HepG2 (cell line): ENCODE measurements at regions not wholly inside any gene's neighbourhood (a gene's known extent, or its start where the extent isn't known, plus 50 kb on each side); places are given as distances from the start of the nearest gene placed in this dataset.
A peak's percentile ranks its signal among the peaks of the same experiment; 100 is the strongest.

ENCODE experiments used
- ATAC-seq: fragments of 200-7000 bp; cut with Tn5 transposase; 3 replicates; pipeline ENCODE4 v1.9.1; 2020; ENCODE audit warnings: mild to moderate bottlenecking, moderate library complexity
- BruUV-seq: library from RNA; stranded (reverse); fragments of 400-500 nt; replicated peaks from 2 replicates; lab custom pipeline; 2021; lab: Mats Ljungman, UMichigan
- CTCF ChIA-PET: fragments of 300-600 bp; formaldehyde crosslinking; extraction: SDS; loops from one replicate; lab custom pipeline; 2021; ENCODE audit warnings: low total read pairs, inconsistent platforms, low intra/inter-chr PET ratio; lab: Yijun Ruan, JAX
- POLR2A ChIA-PET: fragments of 350-600 bp; sonication (Branson Sonifier 250); formaldehyde crosslinking; loops from one replicate; lab custom pipeline; 2020; ENCODE audit warnings: antibody characterized with exemption, inconsistent platforms; lab: Yijun Ruan, JAX
- DNase-seq: peaks from one replicate; pipeline ENCODE4 v3.0.0-alpha.2; 2015; ENCODE audit warnings: low spot score
- FAIRE-seq: peaks from 3 replicates; lab custom pipeline; 2011; peaks lifted over from hg19 to GRCh38; lab: Jason Lieb, UNC
- H2AFZ ChIP-seq: one replicate; pipeline ENCODE4 v1.6.1; 2011; ENCODE audit warnings: low read length, inconsistent platforms
- H3K27ac ChIP-seq: fragments of 300-600 bp; 3 replicates; pipeline ENCODE4 v1.8.0; 2011; ENCODE audit warnings: mixed run types, mild to moderate bottlenecking, mixed read lengths, low read length, inconsistent platforms; ENCODE audit not compliant: insufficient read depth; ENCODE audit errors: extremely low read length
- H3K27me3 ChIP-seq, 2 experiments: fragments of 200-600 bp in 1 of 2; 2 replicates in 1 of 2; 3 replicates in 1 of 2; pipeline versions ENCODE4 v1.6.0 to v1.8.0; 2011; ENCODE audit warnings: low read length in 2 of 2, mild to moderate bottlenecking in 2 of 2, moderate library complexity in 2 of 2, inconsistent platforms in 1 of 2; ENCODE audit not compliant: insufficient read depth in 2 of 2, control insufficient read depth in 1 of 2
- H3K36me3 ChIP-seq, 2 experiments: fragments of 200-600 bp in 1 of 2; replicated peaks in 1 of 2; 2 replicates in 1 of 2; 3 replicates in 1 of 2; pipeline versions ENCODE4 v1.5.1 to v1.8.0; 2011; ENCODE audit warnings: low read length in 2 of 2, inconsistent platforms in 1 of 2; ENCODE audit not compliant: insufficient read depth in 2 of 2, control insufficient read depth in 1 of 2
- H3K4me1 ChIP-seq: 2 replicates; pipeline ENCODE4 v1.5.1; 2012; ENCODE audit warnings: low read length, inconsistent platforms; ENCODE audit not compliant: insufficient read depth
- H3K4me2 ChIP-seq: 2 replicates; pipeline ENCODE4 v1.6.0; 2011; ENCODE audit warnings: low read depth, low read length, inconsistent platforms
- H3K4me3 ChIP-seq, 3 experiments: fragments of 200-600 bp in 1 of 3; sonication (generic), shearing (Covaris generic) in 1 of 3; replicated peaks in 1 of 3; 2 replicates each; pipeline ENCODE4 v1.5.1; 2011 to 2016; ENCODE audit warnings: low read length in 3 of 3, inconsistent platforms in 2 of 3, low read depth in 2 of 3, mild to moderate bottlenecking in 2 of 3, control low read depth in 1 of 3, mixed read lengths in 1 of 3; ENCODE audit not compliant: insufficient read depth in 1 of 3
- H3K79me2 ChIP-seq: one replicate; pipeline ENCODE4 v1.6.1; 2011; ENCODE audit warnings: low read length, inconsistent platforms; ENCODE audit not compliant: insufficient read depth
- H3K9ac ChIP-seq: 2 replicates; pipeline ENCODE4 v1.6.0; 2011; ENCODE audit warnings: mild to moderate bottlenecking, low read depth, low read length, inconsistent platforms; ENCODE audit not compliant: insufficient read depth
- H3K9me3 ChIP-seq: 2 replicates; pipeline ENCODE4 v1.5.1; 2012; ENCODE audit warnings: mild to moderate bottlenecking, low read length
- H4K20me1 ChIP-seq: 2 replicates; pipeline ENCODE4 v1.6.0; 2011; ENCODE audit warnings: inconsistent platforms, mild to moderate bottlenecking, low read length, moderate library complexity; ENCODE audit not compliant: insufficient read depth
- ATF7 ChIP-seq, 2 experiments: fragments of 450-650 bp in 1 of 2; sonication (generic) in 1 of 2; formaldehyde crosslinking in 1 of 2; IDR thresholded peaks; 2 replicates each; pipeline versions ENCODE4 v1.4.0 to v1.6.1; 2016 to 2020; ENCODE audit warnings: antibody characterized with exemption in 1 of 2, mild to moderate bottlenecking in 1 of 2, missing genetic modification reagents in 1 of 2
- FOXA1 ChIP-seq, 2 experiments: fragments of 450-650 bp in 1 of 2; sonication (generic) in 1 of 2; formaldehyde crosslinking in 1 of 2; IDR thresholded peaks; 2 replicates each; pipeline versions ENCODE4 v1.4.0 to v1.6.1; 2016 to 2020; ENCODE audit warnings: missing genetic modification reagents in 1 of 2
- MYNN ChIP-seq: sonication (generic); formaldehyde crosslinking; IDR thresholded peaks from 2 replicates; pipeline ENCODE4 v1.4.0; 2020; ENCODE audit warnings: mild to moderate bottlenecking, low read depth, missing genetic modification reagents
- NAIF1 ChIP-seq: sonication (generic); formaldehyde crosslinking; IDR thresholded peaks from 2 replicates; pipeline ENCODE4 v1.5.0; 2020; ENCODE audit warnings: mild to moderate bottlenecking, missing genetic modification reagents, borderline replicate concordance
- TEAD2 ChIP-seq: sonication (generic); formaldehyde crosslinking; IDR thresholded peaks from 2 replicates; pipeline ENCODE4 v1.9.0; 2021; ENCODE audit warnings: missing genetic modification reagents
- TEAD3 ChIP-seq: optimal IDR thresholded peaks from 2 replicates; pipeline ENCODE3; 2016; ENCODE audit warnings: borderline replicate concordance
- ZBTB20 ChIP-seq: sonication (generic); formaldehyde crosslinking; IDR thresholded peaks from 2 replicates; pipeline ENCODE4 v1.8.1; 2023; ENCODE audit warnings: missing genetic modification reagents, low read depth, mild to moderate bottlenecking, borderline replicate concordance
- ZBTB42 ChIP-seq: sonication (generic); formaldehyde crosslinking; IDR thresholded peaks from 2 replicates; pipeline ENCODE4 v1.5.0; 2020; ENCODE audit warnings: mild to moderate bottlenecking, missing genetic modification reagents
- ZNF230 ChIP-seq: sonication (generic); formaldehyde crosslinking; IDR thresholded peaks from 2 replicates; pipeline ENCODE4 v1.4.0; 2020; ENCODE audit warnings: mild to moderate bottlenecking, missing genetic modification reagents
- ZNF468 ChIP-seq: sonication (generic); formaldehyde crosslinking; IDR thresholded peaks from 2 replicates; pipeline ENCODE4 v1.8.0; 2022; ENCODE audit warnings: mild to moderate bottlenecking, moderate library complexity, missing genetic modification reagents
- ZNF878 ChIP-seq: sonication (generic); formaldehyde crosslinking; IDR thresholded peaks from 2 replicates; pipeline ENCODE4 v1.8.1; 2023; ENCODE audit warnings: mild to moderate bottlenecking, missing genetic modification reagents, moderate library complexity
- WGBS: methylation state at CpG from one replicate; pipeline ENCODE4 v1.1.6; 2017; ENCODE audit warnings: low lambda C conversion rate; 5-methylcytosine and 5-hydroxymethylcytosine counted together
- in situ Hi-C: cut with HindIII; loops from 2 replicates; pipeline ENCODE4 v1.10.0; 2017; ENCODE audit warnings: low pct_unique_long_range_greater_than_20kb; ENCODE audit not compliant: extremely low pct_ligation_motif_present
- intact Hi-C: fragments of 100-400 bp; cut with micrococcal nuclease; formaldehyde crosslinking; loops from one replicate; pipeline ENCODE4 v1.10.0; 2022; ENCODE audit not compliant: unreplicated experiment

DNA sequence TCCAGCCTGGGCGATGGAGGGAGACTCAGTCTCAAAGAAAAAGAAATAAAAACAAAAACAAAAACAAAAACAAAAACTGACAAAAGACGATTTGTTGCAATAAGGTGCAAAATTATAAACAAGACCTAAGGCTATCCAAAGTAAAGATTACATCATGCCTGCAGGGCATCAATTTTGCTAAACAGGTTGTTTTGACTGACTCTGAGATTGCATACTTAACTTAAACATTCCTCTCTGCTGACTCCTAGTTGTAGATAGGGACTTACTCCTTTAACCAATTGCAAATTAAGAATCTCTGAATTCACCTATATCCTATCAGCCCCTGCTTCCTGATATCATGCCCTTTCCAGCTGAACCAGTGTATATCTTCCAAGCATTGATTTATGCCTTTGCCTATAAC is 2687.3 kb downstream of the PCDH7 start:
- no peak overlapping the region for H3K27ac ChIP-seq
- ChIA-PET POLR2A (no interaction called here), CTCF (no interaction called here)
- H3K4me2 ChIP-seq, result no peak overlapping the region
- no peak overlapping the region for H3K4me3 ChIP-seq
- no peak for ATAC-seq
- no peak for FAIRE-seq
- H3K9ac ChIP-seq, result no peak overlapping the region
- DNase-seq, result no peak
- intact Hi-C loops, result no loop called here
- H3K9me3 ChIP-seq, result peaks cover 70% of the 10 kb centered on the region
- in situ Hi-C loops, result no loop called here
- H3K27me3 ChIP-seq, result no peaks in the 10 kb centered on the region; a peak in 1 of 5 replicates
- no peaks in the 10 kb centered on the region for H3K4me1 ChIP-seq
- TF ChIP-seq ZNF878 (CRISPR knock-in tag) (no peak), ATF7 (IDR thresholded peaks at IDR 0.05) (0 out of 2 replicates have a peak, but pooled peaks have one; percentile 2), ATF7 (CRISPR knock-in tag; IDR thresholded peaks at IDR 0.05) (no peak), FOXA1 (IDR thresholded peaks at IDR 0.05) (no peak), FOXA1 (CRISPR knock-in tag; IDR thresholded peaks at IDR 0.05) (no peak), NAIF1 (CRISPR knock-in tag) (no peak), ZBTB20 (no peak), TEAD2 (no peak)
- no peaks in the 10 kb centered on the region for H3K36me3 ChIP-seq
- WGBS, result 0% methylated on average over 2 of the region's 2 CpGs
- BruUV-seq, result no TSS peak
- no peaks in the 10 kb centered on the region for H4K20me1 ChIP-seq
- H2AFZ ChIP-seq, result no peak overlapping the region
- no peaks in the 10 kb centered on the region for H3K79me2 ChIP-seq

DNA sequence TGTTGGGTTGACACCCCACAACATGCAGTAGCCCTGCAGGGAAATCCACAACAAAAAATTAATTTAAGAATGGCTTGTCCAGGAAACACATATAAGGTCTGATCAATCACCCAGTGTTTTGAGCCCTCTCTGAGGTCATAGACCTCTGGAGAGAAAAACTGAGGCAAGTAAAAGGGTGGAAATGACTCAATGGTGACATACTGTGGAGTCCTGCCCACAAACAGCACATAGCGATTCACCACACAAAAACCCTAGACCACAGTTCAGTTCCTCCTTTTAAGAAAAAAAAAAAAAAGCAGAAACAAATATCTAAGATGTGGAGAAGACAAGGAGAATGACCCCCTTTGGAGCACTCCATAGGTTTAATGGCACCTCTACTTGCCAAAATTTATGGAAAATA is 2691.0 kb downstream of the PCDH7 start:
- 11% methylated on average over 1 of the region's 1 CpG for WGBS
- ATAC-seq, result no peak
- Histone ChIP-seq H3K9ac (no peak overlapping the region), H3K27ac (no peak overlapping the region), H3K9me3 (peaks cover 72% of the 10 kb centered on the region), H2AFZ (no peak overlapping the region), H3K27me3 (no peaks in the 10 kb centered on the region; a peak in 1 of 5 replicates), H3K79me2 (no peaks in the 10 kb centered on the region), H3K36me3 (no peaks in the 10 kb centered on the region), H3K4me2 (no peak overlapping the region), H3K4me1 (no peaks in the 10 kb centered on the region), H4K20me1 (no peaks in the 10 kb centered on the region), H3K4me3 (no peak overlapping the region)
- DNase-seq, result no peak
- TF ChIP-seq ZNF230 (CRISPR knock-in tag) (no peak), MYNN (CRISPR knock-in tag) (no peak), ZNF468 (CRISPR knock-in tag) (no peak), ZBTB42 (CRISPR knock-in tag) (no peak), TEAD3 (CRISPR knock-in tag) (no peak)
- in situ Hi-C loops, result no loop called here
- FAIRE-seq, result no peak
- CTCF ChIA-PET, result no interaction called here
- POLR2A ChIA-PET, result no interaction called here
- intact Hi-C loops, result no loop called here
- no TSS peak for BruUV-seq
